GM23338 (cell line): ENCODE measurements at regions not wholly inside any gene's neighbourhood (a gene's known extent, or its start where the extent isn't known, plus 50 kb on each side); places are given as distances from the start of the nearest gene placed in this dataset.

Source experiments
- ATAC-seq: fragments of 200-7000 bp; cut with Tn5 transposase; 3 replicates; pipeline ENCODE4 v1.9.1; 2020
- DNase-seq: peaks from one replicate; pipeline ENCODE4 v3.0.0-alpha.2; 2015; ENCODE audit warnings: low spot score
- H2AFZ ChIP-seq: fragments of 200-600 bp; sonication (generic); 2 replicates; pipeline ENCODE4 v1.8.0; 2016; ENCODE audit warnings: antibody characterized with exemption, mild to moderate bottlenecking, moderate library complexity
- H3F3A ChIP-seq: fragments of 200-600 bp; sonication (generic); replicated peaks from 2 replicates; pipeline ENCODE4 v1.8.0; 2017; ENCODE audit warnings: antibody characterized with exemption, mixed run types, low read depth
- H3K27ac ChIP-seq: fragments of 200-600 bp; sonication (generic); 2 replicates; pipeline ENCODE4 v1.6.1; 2016; ENCODE audit warnings: low read depth
- H3K27me3 ChIP-seq: fragments of 200-600 bp; sonication (generic); 2 replicates; pipeline ENCODE4 v1.8.0; 2016; ENCODE audit warnings: mild to moderate bottlenecking, mixed run types, moderate library complexity; ENCODE audit not compliant: insufficient read depth
- H3K36me3 ChIP-seq: fragments of 200-600 bp; sonication (generic); 2 replicates; pipeline ENCODE4 v1.8.0; 2016; ENCODE audit warnings: mild to moderate bottlenecking; ENCODE audit not compliant: insufficient read depth
- H3K4me1 ChIP-seq: fragments of 200-600 bp; sonication (generic); 2 replicates; pipeline ENCODE4 v1.8.0; 2016; ENCODE audit warnings: mild to moderate bottlenecking, moderate library complexity; ENCODE audit not compliant: insufficient read depth
- H3K4me2 ChIP-seq: fragments of 200-600 bp; sonication (generic); 2 replicates; pipeline ENCODE4 v1.7.1; 2017; ENCODE audit warnings: mixed run types
- H3K4me3 ChIP-seq: fragments of 200-600 bp; sonication (generic); 2 replicates; pipeline ENCODE4 v1.6.1; 2016; ENCODE audit warnings: mixed run types
- H3K79me2 ChIP-seq: fragments of 200-600 bp; sonication (generic); replicated peaks from 2 replicates; pipeline ENCODE4 v1.8.0; 2017; ENCODE audit warnings: mild to moderate bottlenecking; ENCODE audit not compliant: insufficient read depth
- H3K9me2 ChIP-seq: fragments of 200-600 bp; sonication (generic); 2 replicates; pipeline ENCODE4 v1.8.0; 2017; ENCODE audit not compliant: insufficient read depth
- H4K20me1 ChIP-seq: fragments of 200-600 bp; sonication (generic); replicated peaks from 2 replicates; pipeline ENCODE4 v1.8.0; 2017; ENCODE audit warnings: mild to moderate bottlenecking; ENCODE audit not compliant: insufficient read depth
- H3K27ac Mint-ChIP-seq: 2 replicates; pipeline ENCODE4 v1.8.0; 2020; ENCODE audit warnings: inconsistent platforms, mild to moderate bottlenecking, moderate library complexity, mixed read lengths
- H3K27me3 Mint-ChIP-seq: 3 replicates; pipeline ENCODE4 v1.8.0; 2022; ENCODE audit warnings: low read depth, mild to moderate bottlenecking, moderate library complexity, mixed read lengths, inconsistent platforms; ENCODE audit not compliant: insufficient read depth, poor library complexity
- H3K36me3 Mint-ChIP-seq: 3 replicates; pipeline ENCODE4 v1.8.0; 2021; ENCODE audit warnings: low read depth, mild to moderate bottlenecking, inconsistent platforms, moderate library complexity, mixed read lengths
- H3K4me1 Mint-ChIP-seq: 3 replicates; pipeline ENCODE4 v1.8.0; 2020; ENCODE audit warnings: mild to moderate bottlenecking, inconsistent platforms, mixed read lengths
- H3K4me3 Mint-ChIP-seq: 3 replicates; pipeline ENCODE4 v1.8.0; 2021; ENCODE audit warnings: moderate library complexity, mild to moderate bottlenecking, inconsistent platforms, mixed read lengths
- H3K9me3 Mint-ChIP-seq: 3 replicates; pipeline ENCODE4 v1.8.0; 2020; ENCODE audit warnings: moderate library complexity, mild to moderate bottlenecking, inconsistent platforms, mixed read lengths
- CREB1 ChIP-seq: fragments of 250-450 bp; sonication (Bioruptor Pico); IDR thresholded peaks from 2 replicates; pipeline ENCODE4 v1.5.0; 2020; ENCODE audit warnings: low read depth, mild to moderate bottlenecking, moderate library complexity
- CTCF ChIP-seq, 2 experiments: fragments of 200-600 bp in 1 of 2; sonication (generic) in 1 of 2; conservative IDR thresholded peaks; 2 replicates each; pipeline versions ENCODE4 v1.5.1 to v1.6.1; 2016 to 2017; ENCODE audit warnings: antibody characterized with exemption in 2 of 2, low read depth in 2 of 2, mild to moderate bottlenecking in 2 of 2, moderate library complexity in 1 of 2
- EZH2 ChIP-seq: fragments of 200-600 bp; sonication (generic); IDR thresholded peaks from one replicate; pipeline ENCODE4 v1.8.0; 2017; ENCODE audit warnings: antibody characterized with exemption, mild to moderate bottlenecking, low read depth; ENCODE audit not compliant: unreplicated experiment
- POLR2AphosphoS5 ChIP-seq: IDR thresholded peaks from 2 replicates; pipeline ENCODE4 v1.6.1; 2016; ENCODE audit warnings: antibody characterized with exemption, low read depth
- STAT1 ChIP-seq: IDR thresholded peaks from one replicate; pipeline ENCODE4 v1.6.1; 2016; ENCODE audit warnings: antibody characterized with exemption; ENCODE audit not compliant: unreplicated experiment
- ZNF114 ChIP-seq: fragments of 250-450 bp; sonication (Bioruptor Pico); IDR thresholded peaks from 2 replicates; pipeline ENCODE4 v1.5.0; 2020; ENCODE audit warnings: mild to moderate bottlenecking, moderate library complexity
- ZNF331 ChIP-seq: fragments of 250-450 bp; sonication (Bioruptor Pico); IDR thresholded peaks from 2 replicates; pipeline ENCODE4 v1.5.0; 2020; ENCODE audit warnings: low read depth, mild to moderate bottlenecking, moderate library complexity
- TF ChIP-seq, protein P1 (sequence below): fragments of 250-450 bp; sonication (Bioruptor Pico); IDR thresholded peaks from 2 replicates; pipeline ENCODE4 v1.5.0; 2020; ENCODE audit warnings: mild to moderate bottlenecking, moderate library complexity

DNA sequence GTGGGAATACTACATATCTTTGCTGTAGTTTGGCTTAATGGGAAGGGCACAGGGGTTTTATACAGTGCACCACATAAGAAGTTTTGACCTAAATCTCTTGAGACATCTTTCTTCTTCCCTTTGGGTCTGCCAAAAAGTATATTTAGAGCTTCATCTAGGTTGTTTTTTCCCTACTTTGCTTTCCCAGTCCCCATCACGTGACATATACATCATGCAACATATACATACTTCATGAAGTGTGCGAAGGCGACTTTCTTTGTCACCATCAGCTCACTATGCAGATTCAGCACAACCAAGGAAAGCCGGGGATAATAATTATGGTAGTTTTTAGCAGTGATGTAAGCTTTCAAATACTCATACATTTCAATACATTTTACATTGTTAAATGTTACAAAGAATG, 177.1 kb upstream of the PPP1R3A start:
- no peak overlapping the region for H3K4me3 Mint-ChIP-seq
- Histone ChIP-seq H3K4me1 (no peaks in the 10 kb centered on the region), H3K4me3 (no peak overlapping the region), H3K4me2 (no peak overlapping the region), H3K27ac (no peak overlapping the region), H3K9me2 (no peaks in the 10 kb centered on the region), H3K27me3 (peaks cover 4% of the 10 kb centered on the region), H2AFZ (no peak overlapping the region), H4K20me1 (no peaks in the 10 kb centered on the region), H3K79me2 (no peaks in the 10 kb centered on the region), H3K36me3 (no peaks in the 10 kb centered on the region), H3F3A (no peaks in the 10 kb centered on the region)
- no peaks in the 10 kb centered on the region for H3K27me3 Mint-ChIP-seq
- H3K27ac Mint-ChIP-seq: no peak overlapping the region
- no peaks in the 10 kb centered on the region for H3K36me3 Mint-ChIP-seq
- TF ChIP-seq, protein P1, sequence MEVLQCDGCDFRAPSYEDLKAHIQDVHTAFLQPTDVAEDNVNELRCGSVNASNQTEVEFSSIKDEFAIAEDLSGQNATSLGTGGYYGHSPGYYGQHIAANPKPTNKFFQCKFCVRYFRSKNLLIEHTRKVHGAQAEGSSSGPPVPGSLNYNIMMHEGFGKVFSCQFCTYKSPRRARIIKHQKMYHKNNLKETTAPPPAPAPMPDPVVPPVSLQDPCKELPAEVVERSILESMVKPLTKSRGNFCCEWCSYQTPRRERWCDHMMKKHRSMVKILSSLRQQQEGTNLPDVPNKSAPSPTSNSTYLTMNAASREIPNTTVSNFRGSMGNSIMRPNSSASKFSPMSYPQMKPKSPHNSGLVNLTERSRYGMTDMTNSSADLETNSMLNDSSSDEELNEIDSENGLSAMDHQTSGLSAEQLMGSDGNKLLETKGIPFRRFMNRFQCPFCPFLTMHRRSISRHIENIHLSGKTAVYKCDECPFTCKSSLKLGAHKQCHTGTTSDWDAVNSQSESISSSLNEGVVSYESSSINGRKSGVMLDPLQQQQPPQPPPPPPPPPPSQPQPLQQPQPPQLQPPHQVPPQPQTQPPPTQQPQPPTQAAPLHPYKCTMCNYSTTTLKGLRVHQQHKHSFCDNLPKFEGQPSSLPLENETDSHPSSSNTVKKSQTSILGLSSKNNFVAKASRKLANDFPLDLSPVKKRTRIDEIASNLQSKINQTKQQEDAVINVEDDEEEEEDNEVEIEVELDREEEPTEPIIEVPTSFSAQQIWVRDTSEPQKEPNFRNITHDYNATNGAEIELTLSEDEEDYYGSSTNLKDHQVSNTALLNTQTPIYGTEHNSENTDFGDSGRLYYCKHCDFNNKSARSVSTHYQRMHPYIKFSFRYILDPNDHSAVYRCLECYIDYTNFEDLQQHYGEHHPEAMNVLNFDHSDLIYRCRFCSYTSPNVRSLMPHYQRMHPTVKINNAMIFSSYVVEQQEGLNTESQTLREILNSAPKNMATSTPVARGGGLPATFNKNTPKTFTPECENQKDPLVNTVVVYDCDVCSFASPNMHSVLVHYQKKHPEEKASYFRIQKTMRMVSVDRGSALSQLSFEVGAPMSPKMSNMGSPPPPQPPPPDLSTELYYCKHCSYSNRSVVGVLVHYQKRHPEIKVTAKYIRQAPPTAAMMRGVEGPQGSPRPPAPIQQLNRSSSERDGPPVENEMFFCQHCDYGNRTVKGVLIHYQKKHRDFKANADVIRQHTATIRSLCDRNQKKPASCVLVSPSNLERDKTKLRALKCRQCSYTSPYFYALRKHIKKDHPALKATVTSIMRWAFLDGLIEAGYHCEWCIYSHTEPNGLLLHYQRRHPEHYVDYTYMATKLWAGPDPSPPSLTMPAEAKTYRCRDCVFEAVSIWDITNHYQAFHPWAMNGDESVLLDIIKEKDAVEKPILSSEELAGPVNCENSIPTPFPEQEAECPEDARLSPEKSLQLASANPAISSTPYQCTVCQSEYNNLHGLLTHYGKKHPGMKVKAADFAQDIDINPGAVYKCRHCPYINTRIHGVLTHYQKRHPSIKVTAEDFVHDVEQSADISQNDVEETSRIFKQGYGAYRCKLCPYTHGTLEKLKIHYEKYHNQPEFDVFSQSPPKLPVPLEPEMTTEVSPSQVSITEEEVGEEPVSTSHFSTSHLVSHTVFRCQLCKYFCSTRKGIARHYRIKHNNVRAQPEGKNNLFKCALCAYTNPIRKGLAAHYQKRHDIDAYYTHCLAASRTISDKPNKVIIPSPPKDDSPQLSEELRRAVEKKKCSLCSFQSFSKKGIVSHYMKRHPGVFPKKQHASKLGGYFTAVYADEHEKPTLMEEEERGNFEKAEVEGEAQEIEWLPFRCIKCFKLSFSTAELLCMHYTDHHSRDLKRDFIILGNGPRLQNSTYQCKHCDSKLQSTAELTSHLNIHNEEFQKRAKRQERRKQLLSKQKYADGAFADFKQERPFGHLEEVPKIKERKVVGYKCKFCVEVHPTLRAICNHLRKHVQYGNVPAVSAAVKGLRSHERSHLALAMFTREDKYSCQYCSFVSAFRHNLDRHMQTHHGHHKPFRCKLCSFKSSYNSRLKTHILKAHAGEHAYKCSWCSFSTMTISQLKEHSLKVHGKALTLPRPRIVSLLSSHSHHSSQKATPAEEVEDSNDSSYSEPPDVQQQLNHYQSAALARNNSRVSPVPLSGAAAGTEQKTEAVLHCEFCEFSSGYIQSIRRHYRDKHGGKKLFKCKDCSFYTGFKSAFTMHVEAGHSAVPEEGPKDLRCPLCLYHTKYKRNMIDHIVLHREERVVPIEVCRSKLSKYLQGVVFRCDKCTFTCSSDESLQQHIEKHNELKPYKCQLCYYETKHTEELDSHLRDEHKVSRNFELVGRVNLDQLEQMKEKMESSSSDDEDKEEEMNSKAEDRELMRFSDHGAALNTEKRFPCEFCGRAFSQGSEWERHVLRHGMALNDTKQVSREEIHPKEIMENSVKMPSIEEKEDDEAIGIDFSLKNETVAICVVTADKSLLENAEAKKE (CRISPR knock-in tag): no peak
- TF ChIP-seq CREB1 (no peak), EZH2 (no peak), ZNF331 (CRISPR knock-in tag) (no peak), POLR2AphosphoS5 (no peak), STAT1 (no peak), CTCF (conservative IDR thresholded peaks at IDR 0.05; ENCODE audit: low read depth in 2 of 2) (no peak), ZNF114 (CRISPR knock-in tag) (no peak)
- H3K4me1 Mint-ChIP-seq: no peaks in the 10 kb centered on the region
- no peaks in the 10 kb centered on the region for H3K9me3 Mint-ChIP-seq
- ATAC-seq (no peak), DNase-seq (no peak)
